Spleen (tissue), 7 donors: ENCODE measurements at regions not wholly inside any gene's neighbourhood (a gene's known extent, or its start where the extent isn't known, plus 50 kb on each side); places are given as distances from the start of the nearest gene placed in this dataset.

Experiments used
- POLR2A ChIP-seq, 3 donors: fragments of 450-650 bp; IDR thresholded peaks; one replicate each; pipeline ENCODE4 v1.5.1; 2017; ENCODE audit warnings: antibody characterized with exemption in 3 of 3, mild to moderate bottlenecking in 1 of 3
- TF ChIP-seq, protein P1 (sequence below), 11 experiments: fragments of 200-600 bp in 7 of 11; fragments of 450-650 bp in 4 of 11; sonication (generic) in 4 of 11; IDR thresholded peaks in 8 of 11; conservative IDR thresholded peaks in 3 of 11; 1 replicate in 7 of 11; 2 replicates in 4 of 11; pipeline versions ENCODE4 v1.4.0 to v1.8.0; 2016 to 2021; ENCODE audit warnings: antibody characterized with exemption in 11 of 11, inconsistent platforms in 4 of 11, mild to moderate bottlenecking in 1 of 11
- donor health status: DM: no; HTN: no; CAD: no; lungs with moderate emphysema.
- donor health status: DM: no; HTN: no; CAD: no.
- donor health status: DM: no; HTN: no; CAD: no.

GRCh38 chr21:27104846-27105431 is 138.1 kb upstream of the ADAMTS5 start:
- no peak for TF ChIP-seq POLR2A (IDR thresholded peaks at IDR 0.05)
- TF ChIP-seq, protein P1, sequence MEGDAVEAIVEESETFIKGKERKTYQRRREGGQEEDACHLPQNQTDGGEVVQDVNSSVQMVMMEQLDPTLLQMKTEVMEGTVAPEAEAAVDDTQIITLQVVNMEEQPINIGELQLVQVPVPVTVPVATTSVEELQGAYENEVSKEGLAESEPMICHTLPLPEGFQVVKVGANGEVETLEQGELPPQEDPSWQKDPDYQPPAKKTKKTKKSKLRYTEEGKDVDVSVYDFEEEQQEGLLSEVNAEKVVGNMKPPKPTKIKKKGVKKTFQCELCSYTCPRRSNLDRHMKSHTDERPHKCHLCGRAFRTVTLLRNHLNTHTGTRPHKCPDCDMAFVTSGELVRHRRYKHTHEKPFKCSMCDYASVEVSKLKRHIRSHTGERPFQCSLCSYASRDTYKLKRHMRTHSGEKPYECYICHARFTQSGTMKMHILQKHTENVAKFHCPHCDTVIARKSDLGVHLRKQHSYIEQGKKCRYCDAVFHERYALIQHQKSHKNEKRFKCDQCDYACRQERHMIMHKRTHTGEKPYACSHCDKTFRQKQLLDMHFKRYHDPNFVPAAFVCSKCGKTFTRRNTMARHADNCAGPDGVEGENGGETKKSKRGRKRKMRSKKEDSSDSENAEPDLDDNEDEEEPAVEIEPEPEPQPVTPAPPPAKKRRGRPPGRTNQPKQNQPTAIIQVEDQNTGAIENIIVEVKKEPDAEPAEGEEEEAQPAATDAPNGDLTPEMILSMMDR (IDR thresholded peaks at IDR 0.05 in 8 of 11, conservative IDR thresholded peaks at IDR 0.05 in 3 of 11), result no peak
